ENCODE measurements at regions not wholly inside any gene's neighbourhood (a gene's known extent, or its start where the extent isn't known, plus 50 kb on each side); places are given as distances from the start of the nearest gene placed in this dataset.
A peak's percentile ranks its signal among the peaks of the same experiment; 100 is the strongest.
"Not testable (repeated sequence)": the region's sequence is repeated elsewhere in the genome, so short reads cannot be mapped to it uniquely, and the experiment has no call there.

GRCh38 chr4:64068096-64068495, 341.2 kb downstream of the TECRL start:
- no peaks in the 10 kb centered on the region for H3K36me3 ChIP-seq (ENCODE audit: control insufficient read depth, insufficient read depth, low read length)
- Mint-ChIP-seq H3K4me3 (no peak overlapping the region), H3K9me3 (no peaks in the 10 kb centered on the region), H3K4me1 (no peaks in the 10 kb centered on the region), H3K27me3 (ENCODE audit: insufficient read depth) (no peaks in the 10 kb centered on the region), H3K27ac (no peak overlapping the region), H3K36me3 (ENCODE audit: low read depth) (no peaks in the 10 kb centered on the region)
- H3K4me3 ChIP-seq (ENCODE audit: low read length) = no peak overlapping the region
- 94 to 100% methylated on average over 4 of the region's 4 CpGs for WGBS, 2 experiments (ENCODE audit: insufficient coverage in 1 of 2, insufficient read length in 1 of 2)
- no peaks in the 10 kb centered on the region for H3K27me3 ChIP-seq (ENCODE audit: control insufficient read depth, insufficient read depth, low read length, poor library complexity, severe bottlenecking)
- no peaks in the 10 kb centered on the region for H3K4me1 ChIP-seq (ENCODE audit: control insufficient read depth, insufficient read depth, low read length)
- no peak for TF ChIP-seq CTCF (conservative IDR thresholded peaks at IDR 0.05)
- no peak for DNase-seq
- H3K27ac ChIP-seq (ENCODE audit: low read depth, low read length) = no peak overlapping the region
- H3K9ac ChIP-seq (ENCODE audit: extremely low read depth, low read length, poor library complexity, severe bottlenecking) = no peak overlapping the region
- no peaks in the 10 kb centered on the region for H3K9me3 ChIP-seq (ENCODE audit: control insufficient read depth, low read length)

- no peak overlapping the region for H3K9ac ChIP-seq (ENCODE audit: extremely low read depth, low read length, poor library complexity, severe bottlenecking)
- H3K27me3 ChIP-seq (ENCODE audit: control insufficient read depth, insufficient read depth, low read length, poor library complexity, severe bottlenecking) = no peaks in the 10 kb centered on the region
- Mint-ChIP-seq H3K9me3 (no peaks in the 10 kb centered on the region), H3K4me3 (no peak overlapping the region), H3K36me3 (ENCODE audit: low read depth) (no peaks in the 10 kb centered on the region), H3K4me1 (no peaks in the 10 kb centered on the region), H3K27me3 (ENCODE audit: insufficient read depth) (no peaks in the 10 kb centered on the region), H3K27ac (no peak overlapping the region)
- H3K9me3 ChIP-seq (ENCODE audit: control insufficient read depth, low read length) = no peaks in the 10 kb centered on the region
- no peaks in the 10 kb centered on the region for H3K36me3 ChIP-seq (ENCODE audit: control insufficient read depth, insufficient read depth, low read length)
- WGBS, 2 experiments (ENCODE audit: insufficient coverage in 1 of 2, insufficient read length in 1 of 2) = 100% methylated on average over 1 of the region's 1 CpG; no CpG with 5 or more reads in 1 of the 2 experiments
- no peak for DNase-seq
- H3K4me3 ChIP-seq (ENCODE audit: low read length) = no peak overlapping the region
- H3K27ac ChIP-seq (ENCODE audit: low read depth, low read length) = no peak overlapping the region
- TF ChIP-seq CTCF (conservative IDR thresholded peaks at IDR 0.05) = no peak
- no peaks in the 10 kb centered on the region for H3K4me1 ChIP-seq (ENCODE audit: control insufficient read depth, insufficient read depth, low read length)
Observed at GRCh38 chr4:64062991-64063390, 346.3 kb downstream of the TECRL start.

- not testable (repeated sequence) for H3K4me1 Mint-ChIP-seq; H3K27me3 ChIP-seq (ENCODE audit: control insufficient read depth, insufficient read depth, low read length, poor library complexity, severe bottlenecking); H3K27ac ChIP-seq (ENCODE audit: low read depth, low read length); H3K36me3 ChIP-seq (ENCODE audit: control insufficient read depth, insufficient read depth, low read length); H3K27ac Mint-ChIP-seq; H3K9me3 ChIP-seq (ENCODE audit: control insufficient read depth, low read length); H3K4me3 Mint-ChIP-seq; H3K27me3 Mint-ChIP-seq (ENCODE audit: insufficient read depth); H3K36me3 Mint-ChIP-seq (ENCODE audit: low read depth); H3K4me3 ChIP-seq (ENCODE audit: low read length); H3K9ac ChIP-seq (ENCODE audit: extremely low read depth, low read length, poor library complexity, severe bottlenecking); DNase-seq; H3K4me1 ChIP-seq (ENCODE audit: control insufficient read depth, insufficient read depth, low read length)
- WGBS, 2 experiments (ENCODE audit: insufficient coverage in 1 of 2, insufficient read length in 1 of 2) = 95 to 97% methylated on average over 10 to 23 of the region's 23 CpGs
- peaks cover 43% of the 10 kb centered on the region for H3K9me3 Mint-ChIP-seq
Observed at GRCh38 chr4:64037033-64037432, 372.2 kb downstream of the TECRL start.

- no peak for TF ChIP-seq CTCF (conservative IDR thresholded peaks at IDR 0.05)
Observed at GRCh38 chr4:64022560-64022959, 386.7 kb downstream of the TECRL start.

More at GRCh38 chr4:64022560-64022959, 386.7 kb downstream of the TECRL start:
- H3K27ac ChIP-seq (ENCODE audit: low read depth, low read length) = no peak overlapping the region
- Mint-ChIP-seq H3K4me3 (no peak overlapping the region), H3K27me3 (ENCODE audit: insufficient read depth) (no peaks in the 10 kb centered on the region), H3K36me3 (ENCODE audit: low read depth) (peaks cover 6% of the 10 kb centered on the region), H3K27ac (no peak overlapping the region), H3K4me1 (peaks cover 12% of the 10 kb centered on the region), H3K9me3 (peaks cover 33% of the 10 kb centered on the region)
- no peaks in the 10 kb centered on the region for H3K27me3 ChIP-seq (ENCODE audit: control insufficient read depth, insufficient read depth, low read length, poor library complexity, severe bottlenecking)
- peak overlapping the region; percentile 57 for H3K4me3 ChIP-seq (ENCODE audit: low read length)
- no peaks in the 10 kb centered on the region for H3K4me1 ChIP-seq (ENCODE audit: control insufficient read depth, insufficient read depth, low read length)
- H3K9me3 ChIP-seq (ENCODE audit: control insufficient read depth, low read length) = peaks cover 54% of the 10 kb centered on the region
- no peak overlapping the region for H3K9ac ChIP-seq (ENCODE audit: extremely low read depth, low read length, poor library complexity, severe bottlenecking)
- no peak for DNase-seq
- no peaks in the 10 kb centered on the region for H3K36me3 ChIP-seq (ENCODE audit: control insufficient read depth, insufficient read depth, low read length)
